ENCODE measurements at regions not wholly inside any gene's neighbourhood (a gene's known extent, or its start where the extent isn't known, plus 50 kb on each side); places are given as distances from the start of the nearest gene placed in this dataset.
A peak's percentile ranks its signal among the peaks of the same experiment; 100 is the strongest.

DNA sequence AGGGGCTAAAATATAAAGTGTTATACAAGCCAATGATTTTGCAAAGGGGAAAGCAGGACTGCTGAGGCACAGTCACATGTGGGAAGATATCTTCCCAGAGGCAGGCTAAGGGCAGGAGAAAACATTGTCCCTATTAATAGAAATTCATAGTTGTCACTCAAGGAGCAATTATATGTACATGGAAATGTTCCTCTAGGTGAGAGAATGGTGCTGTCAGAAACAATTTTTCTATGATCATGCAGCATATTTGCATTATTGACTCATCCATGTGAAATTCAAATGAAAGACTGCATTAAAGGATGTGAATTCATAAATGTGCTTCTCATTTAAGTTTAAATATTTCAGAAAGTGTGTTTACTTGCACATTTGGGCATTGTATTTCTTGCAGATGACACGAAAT, 775.9 kb upstream of the CDH9 start:
- H3K4me1 ChIP-seq (ENCODE audit: control insufficient read depth, insufficient read depth, low read length) = no peaks in the 10 kb centered on the region
- WGBS (ENCODE audit: insufficient coverage) = no CpG with 5 or more reads among the region's 1 CpG
- no peaks in the 10 kb centered on the region for H3K36me3 ChIP-seq (ENCODE audit: control insufficient read depth, insufficient read depth, low read length)
- no peaks in the 10 kb centered on the region for H3K9me3 ChIP-seq (ENCODE audit: control insufficient read depth, insufficient read depth, low read length)
- no peak for DNase-seq (ENCODE audit: low read depth in 4 of 6, low spot score in 6 of 6)
- no peak overlapping the region for H3K4me3 ChIP-seq (ENCODE audit: low read depth, low read length)
- no peaks in the 10 kb centered on the region for H3K27me3 ChIP-seq (ENCODE audit: control insufficient read depth, insufficient read depth, low read length)
- H3K27ac ChIP-seq (ENCODE audit: low read depth, low read length) = no peak overlapping the region

DNA sequence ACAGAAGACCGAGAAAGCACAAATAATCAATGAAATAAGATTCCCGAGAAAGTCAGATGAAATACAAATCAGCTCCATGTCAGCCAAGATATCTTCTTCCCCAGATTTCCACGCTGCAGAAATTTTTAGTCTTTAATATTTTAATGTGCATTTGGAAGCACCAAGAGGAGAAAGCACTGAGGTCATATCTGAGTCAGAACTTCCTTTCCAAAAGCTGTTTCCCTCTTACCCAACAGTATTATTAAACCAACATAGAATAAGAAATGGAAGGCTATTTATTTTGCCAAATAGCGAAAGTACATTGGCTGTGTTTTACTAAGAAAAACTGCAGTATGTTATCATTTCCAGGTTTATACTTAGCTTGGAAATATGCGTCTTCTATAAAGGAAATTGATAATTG, 772.1 kb upstream of the CDH9 start:
- Histone ChIP-seq H3K27me3 (ENCODE audit: control insufficient read depth, insufficient read depth, low read length) (no peaks in the 10 kb centered on the region), H3K4me1 (ENCODE audit: control insufficient read depth, insufficient read depth, low read length) (no peaks in the 10 kb centered on the region), H3K4me3 (ENCODE audit: low read depth, low read length) (no peak overlapping the region), H3K9me3 (ENCODE audit: control insufficient read depth, insufficient read depth, low read length) (no peaks in the 10 kb centered on the region), H3K27ac (ENCODE audit: low read depth, low read length) (no peak overlapping the region), H3K36me3 (ENCODE audit: control insufficient read depth, insufficient read depth, low read length) (no peaks in the 10 kb centered on the region)
- DNase-seq (ENCODE audit: low read depth in 4 of 6, low spot score in 6 of 6) = no peak
- WGBS (ENCODE audit: insufficient coverage) = no CpG with 5 or more reads among the region's 5 CpGs

DNA sequence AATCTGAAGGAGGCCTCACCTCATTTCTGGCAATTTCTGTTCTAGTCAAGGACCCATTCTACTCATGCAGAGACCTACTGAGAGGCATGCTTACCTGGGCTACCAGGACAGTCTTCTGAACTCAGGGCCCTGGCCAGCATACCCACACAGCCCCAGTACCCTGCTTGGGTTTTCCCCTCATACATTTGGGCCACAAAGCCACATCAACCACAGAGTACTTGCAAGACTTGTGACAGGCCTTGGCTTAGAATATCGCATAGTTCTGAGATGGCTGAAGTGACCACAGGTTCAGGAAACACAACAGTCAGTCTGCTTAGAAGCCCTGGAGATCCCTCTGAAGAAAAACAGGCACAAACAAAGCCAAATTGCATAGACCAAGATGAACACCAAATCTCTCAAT, 758.8 kb upstream of the CDH9 start:
- H3K9me3 ChIP-seq (ENCODE audit: control insufficient read depth, insufficient read depth, low read length) = peaks cover 3% of the 10 kb centered on the region
- H3K27me3 ChIP-seq (ENCODE audit: control insufficient read depth, insufficient read depth, low read length) = no peaks in the 10 kb centered on the region
- WGBS (ENCODE audit: insufficient coverage) = 100% methylated on average over 1 of the region's 1 CpG
- no peak for DNase-seq (ENCODE audit: low read depth in 4 of 6, low spot score in 6 of 6)
- no peak overlapping the region for H3K27ac ChIP-seq (ENCODE audit: low read depth, low read length)
- no peaks in the 10 kb centered on the region for H3K36me3 ChIP-seq (ENCODE audit: control insufficient read depth, insufficient read depth, low read length)
- no peak overlapping the region for H3K4me3 ChIP-seq (ENCODE audit: low read depth, low read length)
- H3K4me1 ChIP-seq (ENCODE audit: control insufficient read depth, insufficient read depth, low read length) = no peaks in the 10 kb centered on the region

DNA sequence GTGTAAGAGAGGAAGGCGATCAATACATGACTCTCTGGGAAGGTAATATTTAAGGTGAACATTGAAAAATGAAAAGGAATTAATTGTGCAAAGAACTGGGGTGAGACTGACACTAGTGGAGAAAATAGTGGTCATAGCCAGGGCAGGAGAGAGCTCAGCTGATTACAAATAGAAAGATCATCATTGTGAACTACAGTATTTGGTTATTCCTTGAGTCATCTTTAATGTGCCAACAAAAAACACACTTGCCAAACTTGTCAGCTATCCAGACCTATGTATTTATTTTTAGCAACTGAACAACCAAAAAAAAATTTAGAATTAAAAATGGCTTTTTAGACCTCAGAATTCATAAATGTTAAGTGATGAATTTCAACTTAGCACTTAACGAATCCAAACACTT, 749.8 kb upstream of the CDH9 start:
- no peaks in the 10 kb centered on the region for H3K27me3 ChIP-seq (ENCODE audit: control insufficient read depth, insufficient read depth, low read length)

DNA sequence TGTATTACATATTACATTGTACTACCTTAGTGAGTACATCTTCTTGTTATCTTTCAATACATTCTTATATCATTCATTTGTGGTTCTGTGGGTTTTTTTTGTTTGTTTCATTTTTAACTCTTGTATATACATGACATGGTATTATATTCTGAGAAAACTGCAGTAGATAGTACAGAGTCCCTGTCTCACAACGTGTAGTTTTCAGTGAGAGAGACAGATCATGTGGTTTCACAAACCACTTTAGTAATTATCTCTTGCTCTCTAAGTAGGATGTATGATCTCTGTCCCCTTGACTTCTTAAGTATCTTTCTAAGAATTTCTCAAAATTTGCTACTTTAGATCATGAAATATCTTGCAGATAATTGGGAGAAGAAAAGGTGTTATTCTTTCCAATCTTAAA, 745.9 kb upstream of the CDH9 start:
- no CpG with 5 or more reads among the region's 1 CpG for WGBS (ENCODE audit: insufficient coverage)

More for the DNA sequence above, 749.8 kb upstream of the CDH9 start:
- DNase-seq (ENCODE audit: low read depth in 4 of 6, low spot score in 6 of 6) = no peak
- Histone ChIP-seq H3K4me1 (ENCODE audit: control insufficient read depth, insufficient read depth, low read length) (no peaks in the 10 kb centered on the region), H3K36me3 (ENCODE audit: control insufficient read depth, insufficient read depth, low read length) (no peaks in the 10 kb centered on the region), H3K9me3 (ENCODE audit: control insufficient read depth, insufficient read depth, low read length) (no peaks in the 10 kb centered on the region), H3K4me3 (ENCODE audit: low read depth, low read length) (no peak overlapping the region), H3K27ac (ENCODE audit: low read depth, low read length) (no peak overlapping the region)
- WGBS (ENCODE audit: insufficient coverage) = 100% methylated on average over 1 of the region's 2 CpGs

DNA sequence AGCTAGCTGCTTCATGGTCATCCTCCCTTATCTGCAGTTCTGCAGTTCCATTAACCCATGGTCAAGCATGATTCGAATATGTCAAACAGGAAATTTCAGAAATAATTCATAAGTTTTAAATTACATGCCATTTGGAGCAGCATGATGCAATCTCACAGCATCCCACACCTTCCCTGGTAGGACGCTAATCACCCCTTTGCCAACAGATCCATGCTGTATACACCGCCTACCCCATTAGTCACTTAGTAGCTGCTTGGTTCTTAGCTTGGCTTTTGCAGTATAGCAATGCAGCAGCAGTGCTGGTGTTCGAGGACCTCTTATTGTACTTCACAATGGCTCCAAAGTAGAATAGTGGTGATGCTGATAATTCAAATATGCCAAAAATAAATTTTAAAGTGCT, 739.7 kb upstream of the CDH9 start:
- DNase-seq (ENCODE audit: low read depth in 4 of 6, low spot score in 6 of 6) = no peak
- no peaks in the 10 kb centered on the region for H3K27me3 ChIP-seq (ENCODE audit: control insufficient read depth, insufficient read depth, low read length)
- no peak overlapping the region for H3K27ac ChIP-seq (ENCODE audit: low read depth, low read length)
- no peaks in the 10 kb centered on the region for H3K36me3 ChIP-seq (ENCODE audit: control insufficient read depth, insufficient read depth, low read length)
- WGBS (ENCODE audit: insufficient coverage) = 90% methylated on average over 3 of the region's 4 CpGs
- no peaks in the 10 kb centered on the region for H3K4me1 ChIP-seq (ENCODE audit: control insufficient read depth, insufficient read depth, low read length)
- H3K9me3 ChIP-seq (ENCODE audit: control insufficient read depth, insufficient read depth, low read length) = no peaks in the 10 kb centered on the region
- H3K4me3 ChIP-seq (ENCODE audit: low read depth, low read length) = no peak overlapping the region

More for the DNA sequence above, 745.9 kb upstream of the CDH9 start:
- Histone ChIP-seq H3K4me3 (ENCODE audit: low read depth, low read length) (no peak overlapping the region), H3K27ac (ENCODE audit: low read depth, low read length) (no peak overlapping the region), H3K9me3 (ENCODE audit: control insufficient read depth, insufficient read depth, low read length) (no peaks in the 10 kb centered on the region), H3K27me3 (ENCODE audit: control insufficient read depth, insufficient read depth, low read length) (no peaks in the 10 kb centered on the region), H3K36me3 (ENCODE audit: control insufficient read depth, insufficient read depth, low read length) (no peaks in the 10 kb centered on the region), H3K4me1 (ENCODE audit: control insufficient read depth, insufficient read depth, low read length) (no peaks in the 10 kb centered on the region)
- DNase-seq (ENCODE audit: low read depth in 4 of 6, low spot score in 6 of 6) = no peak

GRCh38 chr5:27773636-27774035, 735.2 kb upstream of the CDH9 start:
- DNase-seq (ENCODE audit: low read depth in 4 of 6, low spot score in 6 of 6) = no peak
- Histone ChIP-seq H3K4me3 (ENCODE audit: low read depth, low read length) (no peak overlapping the region), H3K9me3 (ENCODE audit: control insufficient read depth, insufficient read depth, low read length) (no peaks in the 10 kb centered on the region), H3K36me3 (ENCODE audit: control insufficient read depth, insufficient read depth, low read length) (no peaks in the 10 kb centered on the region), H3K27ac (ENCODE audit: low read depth, low read length) (no peak overlapping the region), H3K4me1 (ENCODE audit: control insufficient read depth, insufficient read depth, low read length) (no peaks in the 10 kb centered on the region), H3K27me3 (ENCODE audit: control insufficient read depth, insufficient read depth, low read length) (no peaks in the 10 kb centered on the region)
- WGBS (ENCODE audit: insufficient coverage) = no CpG with 5 or more reads among the region's 1 CpG

DNA sequence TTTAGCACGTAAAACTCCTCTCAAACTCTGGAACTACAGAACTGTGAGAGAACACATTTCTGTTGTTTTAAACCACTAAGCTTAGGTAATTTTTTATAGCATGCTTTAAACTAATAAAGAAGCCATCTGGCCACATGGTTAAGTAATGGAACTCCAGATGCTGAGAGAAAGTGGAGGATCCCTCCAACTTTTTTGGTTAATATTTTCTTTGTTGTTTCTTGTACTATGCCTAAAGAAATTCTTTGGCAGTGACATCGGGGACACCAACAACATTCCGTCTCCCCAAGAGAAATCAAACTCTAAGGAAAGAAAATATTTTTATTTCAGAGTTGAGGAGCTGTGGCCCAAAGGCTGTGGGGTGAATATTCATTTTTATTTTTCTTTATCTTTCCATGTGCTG, 734.8 kb upstream of the CDH9 start:
- DNase-seq (ENCODE audit: low read depth in 4 of 6, low spot score in 6 of 6) = no peak
- Histone ChIP-seq H3K9me3 (ENCODE audit: control insufficient read depth, insufficient read depth, low read length) (no peaks in the 10 kb centered on the region), H3K4me3 (ENCODE audit: low read depth, low read length) (no peak overlapping the region)

GRCh38 chr5:27769748-27770402, 731.5 kb upstream of the CDH9 start:
- Histone ChIP-seq H3K9me3 (ENCODE audit: control insufficient read depth, insufficient read depth, low read length) (no peaks in the 10 kb centered on the region), H3K4me3 (ENCODE audit: low read depth, low read length) (no peak overlapping the region), H3K4me1 (ENCODE audit: control insufficient read depth, insufficient read depth, low read length) (no peaks in the 10 kb centered on the region), H3K36me3 (ENCODE audit: control insufficient read depth, insufficient read depth, low read length) (no peaks in the 10 kb centered on the region), H3K27ac (ENCODE audit: low read depth, low read length) (no peak overlapping the region), H3K27me3 (ENCODE audit: control insufficient read depth, insufficient read depth, low read length) (no peaks in the 10 kb centered on the region)
- WGBS (ENCODE audit: insufficient coverage) = no CpG with 5 or more reads among the region's 6 CpGs
- peak in 1 of 6 donors; percentile 49 for DNase-seq (ENCODE audit: low read depth in 4 of 6, low spot score in 6 of 6)

More for the DNA sequence above, 734.8 kb upstream of the CDH9 start:
- WGBS (ENCODE audit: insufficient coverage) = no CpG with 5 or more reads among the region's 3 CpGs
- no peaks in the 10 kb centered on the region for H3K36me3 ChIP-seq (ENCODE audit: control insufficient read depth, insufficient read depth, low read length)
- no peaks in the 10 kb centered on the region for H3K27me3 ChIP-seq (ENCODE audit: control insufficient read depth, insufficient read depth, low read length)
- no peak overlapping the region for H3K27ac ChIP-seq (ENCODE audit: low read depth, low read length)
- H3K4me1 ChIP-seq (ENCODE audit: control insufficient read depth, insufficient read depth, low read length) = no peaks in the 10 kb centered on the region

- no peaks in the 10 kb centered on the region for H3K9me3 ChIP-seq (ENCODE audit: control insufficient read depth, insufficient read depth, low read length)
- no peaks in the 10 kb centered on the region for H3K36me3 ChIP-seq (ENCODE audit: control insufficient read depth, insufficient read depth, low read length)
- H3K4me3 ChIP-seq (ENCODE audit: low read depth, low read length) = no peak overlapping the region
- H3K4me1 ChIP-seq (ENCODE audit: control insufficient read depth, insufficient read depth, low read length) = no peaks in the 10 kb centered on the region
- H3K27ac ChIP-seq (ENCODE audit: low read depth, low read length) = no peak overlapping the region
- no peaks in the 10 kb centered on the region for H3K27me3 ChIP-seq (ENCODE audit: control insufficient read depth, insufficient read depth, low read length)
- no peak for DNase-seq (ENCODE audit: low read depth in 4 of 6, low spot score in 6 of 6)
These were observed 710.5 kb upstream of the CDH9 start for GRCh38 chr5:27748847-27749246.

Measured in spinal cord (tissue), 9 donors.